Caco-2 (cell line): ENCODE measurements at regions not wholly inside any gene's neighbourhood (a gene's known extent, or its start where the extent isn't known, plus 50 kb on each side); places are given as distances from the start of the nearest gene placed in this dataset.
"Not testable (repeated sequence)": the region's sequence is repeated elsewhere in the genome, so short reads cannot be mapped to it uniquely, and the experiment has no call there.

Source experiments
- BruUV-seq: library from RNA; stranded (reverse); fragments of 400-500 nt; replicated peaks from 2 replicates; lab custom pipeline; 2021; lab: Mats Ljungman, UMichigan
- CTCF ChIA-PET: fragments of 300-600 bp; sonication (Branson Sonifier 250); formaldehyde crosslinking; loops from one replicate; lab custom pipeline; 2022; ENCODE audit warnings: antibody characterized with exemption; lab: Charles Lee
- POLR2A ChIA-PET: fragments of 300-600 bp; sonication (Branson Sonifier 250); formaldehyde crosslinking; loops from one replicate; lab custom pipeline; 2022; ENCODE audit warnings: antibody characterized with exemption; lab: Charles Lee
- DNase-seq, 2 experiments: peaks; one replicate each; pipeline versions ENCODE4 v3.0.0 to v3.0.0-alpha.2; 2020 to 2022
- H3K27me3 ChIP-seq: replicated peaks from 2 replicates; pipeline ENCODE4 v1.6.0; 2011; ENCODE audit warnings: low read length; ENCODE audit not compliant: control insufficient read depth, insufficient read depth
- H3K36me3 ChIP-seq: 2 replicates; pipeline ENCODE4 v1.5.1; 2011; ENCODE audit warnings: low read length; ENCODE audit not compliant: control insufficient read depth, insufficient read depth
- H3K4me1 ChIP-seq: fragments of 250-450 bp; sonication (Bioruptor Pico); 2 replicates; pipeline ENCODE4 v1.5.1; 2020; ENCODE audit warnings: mild to moderate bottlenecking
- H3K4me3 ChIP-seq: 2 replicates; pipeline ENCODE4 v1.5.1; 2011; ENCODE audit warnings: low read depth, mild to moderate bottlenecking, control low read depth, low read length
- H3K9me3 ChIP-seq: fragments of 250-450 bp; sonication (Bioruptor Pico); 2 replicates; pipeline ENCODE4 v1.5.1; 2020; ENCODE audit warnings: mild to moderate bottlenecking, moderate library complexity
- H3K27ac Mint-ChIP-seq: one replicate; pipeline ENCODE4 v1.8.0; 2022; ENCODE audit warnings: mixed read lengths; ENCODE audit not compliant: unreplicated experiment
- H3K27me3 Mint-ChIP-seq: one replicate; pipeline ENCODE4 v1.8.0; 2022; ENCODE audit warnings: mixed read lengths; ENCODE audit not compliant: insufficient read depth, unreplicated experiment
- H3K36me3 Mint-ChIP-seq: one replicate; pipeline ENCODE4 v1.8.0; 2022; ENCODE audit warnings: mild to moderate bottlenecking, mixed read lengths; ENCODE audit not compliant: insufficient read depth, unreplicated experiment
- H3K4me1 Mint-ChIP-seq: one replicate; pipeline ENCODE4 v1.8.0; 2022; ENCODE audit warnings: low read depth, mixed read lengths; ENCODE audit not compliant: unreplicated experiment
- H3K4me3 Mint-ChIP-seq: one replicate; pipeline ENCODE4 v1.8.0; 2022; ENCODE audit warnings: mild to moderate bottlenecking, moderate library complexity, mixed read lengths; ENCODE audit not compliant: unreplicated experiment
- H3K9me3 Mint-ChIP-seq: one replicate; pipeline ENCODE4 v1.8.0; 2022; ENCODE audit warnings: mixed read lengths; ENCODE audit not compliant: unreplicated experiment
- intact Hi-C: fragments of 100-400 bp; cut with micrococcal nuclease; formaldehyde crosslinking; loops from one replicate; pipeline ENCODE4 v1.10.0; 2022; ENCODE audit not compliant: unreplicated experiment

DNA sequence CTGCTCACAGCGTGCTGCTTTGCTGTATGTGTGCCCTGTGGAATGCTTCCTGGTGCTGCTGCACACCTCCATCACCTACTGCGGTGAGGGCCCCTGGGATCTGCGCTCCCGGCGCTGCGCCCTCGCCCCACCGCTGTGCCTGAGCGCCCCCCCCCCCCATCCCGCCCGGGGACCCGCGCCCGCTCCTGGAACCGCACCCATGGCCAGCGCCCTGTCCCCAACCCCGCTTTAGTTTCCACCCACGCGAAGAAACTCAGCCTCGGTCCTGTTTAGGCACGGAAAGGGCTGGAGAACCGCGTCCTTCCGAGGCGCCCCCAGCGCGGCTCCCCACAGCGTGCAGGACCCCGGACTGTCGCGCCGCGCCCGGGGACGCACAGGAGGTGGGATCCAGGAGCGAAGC, 265.5 kb downstream of the POTEB3 start:
- H3K4me3 Mint-ChIP-seq, H3K27ac Mint-ChIP-seq, H3K9me3 ChIP-seq, DNase-seq, CTCF ChIA-PET, BruUV-seq, H3K4me1 ChIP-seq, intact Hi-C loops, H3K27me3 ChIP-seq, H3K9me3 Mint-ChIP-seq, H3K4me1 Mint-ChIP-seq, H3K4me3 ChIP-seq, POLR2A ChIA-PET, H3K27me3 Mint-ChIP-seq, H3K36me3 Mint-ChIP-seq, H3K36me3 ChIP-seq: not testable (repeated sequence)

DNA sequence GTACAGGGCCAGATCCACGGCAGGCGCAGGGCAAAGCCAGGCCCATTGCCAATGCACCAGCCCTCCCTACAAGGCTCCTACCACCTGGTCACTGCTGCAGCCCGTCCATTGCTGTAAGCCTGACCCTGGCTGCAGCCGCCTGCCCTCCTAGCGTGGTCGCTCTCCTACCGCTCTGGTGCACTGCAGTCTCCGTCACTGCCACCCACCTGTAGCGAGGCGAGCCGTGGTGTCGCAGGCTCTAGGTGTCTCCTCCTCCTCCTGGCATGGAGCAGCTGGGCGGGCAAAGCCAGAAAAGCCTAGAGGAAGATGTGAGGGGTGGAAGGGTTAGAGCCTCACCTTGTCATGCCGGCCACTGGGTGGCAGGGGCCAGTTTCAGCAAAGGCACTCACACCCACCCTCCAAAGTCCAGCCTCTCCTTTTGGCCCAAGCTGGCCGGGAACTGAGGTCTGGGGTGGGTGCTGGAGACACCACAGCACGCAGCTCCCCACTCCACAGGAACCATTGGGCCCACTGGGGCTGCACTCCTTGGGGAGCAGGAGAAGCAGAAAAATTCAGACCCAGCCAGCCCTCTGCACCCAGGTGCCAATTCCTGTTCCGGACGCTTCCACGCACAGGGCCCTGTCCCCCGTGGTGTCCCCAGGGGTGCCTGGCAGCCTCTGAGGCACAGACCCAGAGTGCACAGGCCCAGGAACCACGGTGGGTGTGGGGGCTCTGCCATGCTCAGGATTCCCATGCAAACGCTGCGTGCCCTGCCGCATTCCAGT, 285.3 kb upstream of the POTEB2 start:
- CTCF ChIA-PET, H3K4me1 ChIP-seq, H3K27ac Mint-ChIP-seq, H3K4me1 Mint-ChIP-seq, DNase-seq, H3K36me3 ChIP-seq, BruUV-seq, intact Hi-C loops, POLR2A ChIA-PET, H3K27me3 Mint-ChIP-seq, H3K27me3 ChIP-seq, H3K36me3 Mint-ChIP-seq, H3K4me3 Mint-ChIP-seq, H3K9me3 ChIP-seq, H3K4me3 ChIP-seq, H3K9me3 Mint-ChIP-seq: not testable (repeated sequence)

DNA sequence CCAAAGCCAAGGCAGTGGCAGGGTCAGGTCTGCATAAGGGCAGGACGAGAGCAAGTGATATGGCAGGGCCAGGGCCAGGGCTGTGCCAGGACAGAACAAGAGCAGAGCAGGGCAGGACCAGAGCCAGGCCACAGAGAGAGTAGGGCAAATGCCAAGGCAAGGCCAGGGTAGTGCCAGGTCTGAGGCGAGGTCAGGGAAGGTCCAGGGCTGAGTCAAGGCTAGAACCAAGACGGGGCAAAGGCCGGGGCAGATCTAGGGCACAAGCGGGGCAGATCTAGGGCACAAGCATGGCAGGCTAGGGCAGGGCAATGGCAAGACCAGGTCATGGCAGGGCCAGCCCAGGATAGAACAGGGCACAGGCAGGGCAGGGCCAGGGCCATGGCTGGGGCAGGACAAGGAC, 282.0 kb upstream of the POTEB2 start:
- BruUV-seq, intact Hi-C loops, H3K27me3 Mint-ChIP-seq: not testable (repeated sequence)

DNA sequence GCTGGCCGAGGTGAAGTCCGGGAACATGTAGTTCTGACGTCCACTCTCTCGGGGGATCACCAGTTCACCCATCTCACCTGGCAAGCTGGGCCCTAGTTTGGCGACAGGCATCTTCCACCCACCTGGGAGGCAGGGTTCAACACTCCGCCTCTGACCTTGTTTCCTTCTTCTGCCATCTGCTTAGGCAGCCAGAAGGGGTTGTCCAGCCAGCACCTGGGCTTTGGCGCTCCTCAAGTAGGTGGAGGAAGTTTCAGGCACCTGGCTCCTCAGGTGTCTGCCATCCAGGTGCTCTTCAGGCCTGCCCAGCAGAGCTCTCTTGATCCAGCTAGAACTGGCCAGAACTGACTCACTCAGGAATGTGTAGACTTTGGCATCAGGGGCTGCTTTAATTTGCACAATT, 267.8 kb upstream of the POTEB2 start:
- BruUV-seq, H3K36me3 Mint-ChIP-seq, H3K4me3 Mint-ChIP-seq, H3K36me3 ChIP-seq, CTCF ChIA-PET, H3K27ac Mint-ChIP-seq, H3K4me1 ChIP-seq, H3K9me3 ChIP-seq, H3K4me3 ChIP-seq, POLR2A ChIA-PET, H3K27me3 Mint-ChIP-seq, H3K4me1 Mint-ChIP-seq, intact Hi-C loops, H3K9me3 Mint-ChIP-seq, H3K27me3 ChIP-seq: not testable (repeated sequence)
- peak; percentile 30 to 44 for DNase-seq

More for the DNA sequence above, 282.0 kb upstream of the POTEB2 start:
- H3K4me1 Mint-ChIP-seq, H3K36me3 Mint-ChIP-seq, H3K4me1 ChIP-seq, H3K4me3 ChIP-seq, H3K9me3 ChIP-seq, H3K4me3 Mint-ChIP-seq, H3K27me3 ChIP-seq, POLR2A ChIA-PET, H3K27ac Mint-ChIP-seq, H3K36me3 ChIP-seq, CTCF ChIA-PET: not testable (repeated sequence)
- peak in 1 of 2 experiments; percentile 31 for DNase-seq
- H3K9me3 Mint-ChIP-seq, result peaks cover 11% of the 10 kb centered on the region

GRCh38 chr15:21112271-21113053, 246.3 kb upstream of the POTEB2 start:
- POLR2A ChIA-PET, result not testable (repeated sequence)

GRCh38 chr15:21111861-21112260, 245.7 kb upstream of the POTEB2 start:
- H3K9me3 Mint-ChIP-seq, H3K4me1 ChIP-seq, POLR2A ChIA-PET, H3K4me1 Mint-ChIP-seq, H3K27me3 Mint-ChIP-seq, intact Hi-C loops, H3K36me3 ChIP-seq, H3K27ac Mint-ChIP-seq, H3K9me3 ChIP-seq, H3K27me3 ChIP-seq, H3K4me3 Mint-ChIP-seq, BruUV-seq, H3K36me3 Mint-ChIP-seq, CTCF ChIA-PET, H3K4me3 ChIP-seq: not testable (repeated sequence)
- DNase-seq, result peak; percentile 22 to 76

More at GRCh38 chr15:21112271-21113053, 246.3 kb upstream of the POTEB2 start:
- H3K4me1 ChIP-seq, H3K9me3 ChIP-seq, BruUV-seq, H3K27me3 ChIP-seq, H3K36me3 ChIP-seq, H3K27me3 Mint-ChIP-seq, H3K4me1 Mint-ChIP-seq, CTCF ChIA-PET, intact Hi-C loops, H3K4me3 ChIP-seq, H3K9me3 Mint-ChIP-seq, H3K36me3 Mint-ChIP-seq, H3K4me3 Mint-ChIP-seq, H3K27ac Mint-ChIP-seq: not testable (repeated sequence)
- peak in 1 of 2 experiments; percentile 53 for DNase-seq

DNA sequence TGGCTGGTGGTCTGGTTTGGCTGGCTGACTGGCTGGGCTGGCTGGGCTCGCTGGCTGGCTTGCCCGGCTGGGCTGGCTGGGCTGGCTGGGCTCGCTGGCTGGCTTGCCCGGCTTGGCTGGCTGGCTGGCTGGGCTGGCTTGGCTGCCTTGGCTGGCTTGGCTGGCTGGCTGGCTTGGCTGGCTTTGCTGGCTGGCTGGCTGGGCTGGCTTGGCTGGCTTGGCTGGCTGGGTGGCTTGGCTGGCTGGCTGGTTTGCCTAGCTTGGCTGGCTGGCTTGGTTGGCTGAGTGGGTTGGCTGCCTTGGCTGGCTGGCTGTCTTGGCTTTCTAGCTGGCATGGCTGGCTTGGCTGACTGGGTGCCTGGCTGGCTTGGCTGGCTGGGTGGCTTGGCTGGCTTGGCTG, 245.1 kb upstream of the POTEB2 start:
- H3K9me3 ChIP-seq, H3K4me3 Mint-ChIP-seq, intact Hi-C loops, H3K4me3 ChIP-seq, H3K27me3 Mint-ChIP-seq, H3K4me1 ChIP-seq, BruUV-seq, CTCF ChIA-PET, H3K4me1 Mint-ChIP-seq, H3K27ac Mint-ChIP-seq, H3K36me3 Mint-ChIP-seq, H3K9me3 Mint-ChIP-seq, H3K27me3 ChIP-seq, POLR2A ChIA-PET, H3K36me3 ChIP-seq: not testable (repeated sequence)
- peak in 1 of 2 experiments; percentile 38 for DNase-seq
